ENCODE measurements at regions not wholly inside any gene's neighbourhood (a gene's known extent, or its start where the extent isn't known, plus 50 kb on each side); places are given as distances from the start of the nearest gene placed in this dataset.
A peak's percentile ranks its signal among the peaks of the same experiment; 100 is the strongest.

GRCh38 chr7:15757041-15758000, 70.8 kb upstream of the MEOX2 start:
- H3K4me3 ChIP-seq (replicated peaks; ENCODE audit: low read depth, low read length): no peak overlapping the region
- no peak for DNase-seq (ENCODE audit: low read depth)
- no peak for TF ChIP-seq CTCF (IDR thresholded peaks at IDR 0.05; ENCODE audit: low read length, missing control alignments)

- no peak for DNase-seq (ENCODE audit: low read depth)
- no peak overlapping the region for H3K4me3 ChIP-seq (replicated peaks; ENCODE audit: low read depth, low read length)
- no peak for TF ChIP-seq CTCF (IDR thresholded peaks at IDR 0.05; ENCODE audit: low read length, missing control alignments)
Observed at GRCh38 chr7:15755061-15755460, 68.6 kb upstream of the MEOX2 start.

- TF ChIP-seq CTCF (IDR thresholded peaks at IDR 0.05; ENCODE audit: low read length, missing control alignments): no peak
- no peak overlapping the region for H3K4me3 ChIP-seq (replicated peaks; ENCODE audit: low read depth, low read length)
- no peak for DNase-seq (ENCODE audit: low read depth)
Observed at GRCh38 chr7:15753887-15754579, 67.5 kb upstream of the MEOX2 start.

- TF ChIP-seq CTCF (IDR thresholded peaks at IDR 0.05; ENCODE audit: low read length, missing control alignments): no peak
- H3K4me3 ChIP-seq (replicated peaks; ENCODE audit: low read depth, low read length): no peak overlapping the region
- no peak for DNase-seq (ENCODE audit: low read depth)
Observed at GRCh38 chr7:15752377-15752776, 65.9 kb upstream of the MEOX2 start.

- peak; percentile 35 for DNase-seq (ENCODE audit: low read depth)
- no peak for TF ChIP-seq CTCF (IDR thresholded peaks at IDR 0.05; ENCODE audit: low read length, missing control alignments)
- H3K4me3 ChIP-seq (replicated peaks; ENCODE audit: low read depth, low read length): no peak overlapping the region
Observed at GRCh38 chr7:15751191-15751701, 64.8 kb upstream of the MEOX2 start.

GRCh38 chr7:15750727-15751126, 64.2 kb upstream of the MEOX2 start:
- TF ChIP-seq CTCF (IDR thresholded peaks at IDR 0.05; ENCODE audit: low read length, missing control alignments): no peak
- no peak for DNase-seq (ENCODE audit: low read depth)
- H3K4me3 ChIP-seq (replicated peaks; ENCODE audit: low read depth, low read length): no peak overlapping the region

Measured in fibroblast of pulmonary artery (primary cell).